ENCODE measurements at regions not wholly inside any gene's neighbourhood (a gene's known extent, or its start where the extent isn't known, plus 50 kb on each side); places are given as distances from the start of the nearest gene placed in this dataset.

- Histone ChIP-seq H3K4me1 (ENCODE audit: insufficient read depth, insufficient read length) (no peaks in the 10 kb centered on the region), H3K4me3 (ENCODE audit: insufficient read length, low read depth) (no peak overlapping the region), H3K36me3 (ENCODE audit: insufficient read depth, insufficient read length, low read length) (no peaks in the 10 kb centered on the region), H3K9ac (ENCODE audit: insufficient read length, low read depth) (no peak overlapping the region), H3K9me3 (ENCODE audit: insufficient read depth, low read length) (peaks cover 20% of the 10 kb centered on the region), H3K27me3 (ENCODE audit: insufficient read depth, insufficient read length) (no peaks in the 10 kb centered on the region)
- TF ChIP-seq YY1 (IDR thresholded peaks at IDR 0.05; ENCODE audit: insufficient read depth, insufficient read length) (no peak), SUZ12 (IDR thresholded peaks at IDR 0.05; ENCODE audit: extremely low read depth, insufficient read depth, insufficient read length) (no peak), ZNF274 (IDR thresholded peaks at IDR 0.05; ENCODE audit: low read depth, low read length) (no peak)
- no peak for DNase-seq (ENCODE audit: low read depth, low spot score)
Measured at GRCh38 chr14:28468191-28469151, 298.1 kb upstream of the FOXG1 start.

DNA sequence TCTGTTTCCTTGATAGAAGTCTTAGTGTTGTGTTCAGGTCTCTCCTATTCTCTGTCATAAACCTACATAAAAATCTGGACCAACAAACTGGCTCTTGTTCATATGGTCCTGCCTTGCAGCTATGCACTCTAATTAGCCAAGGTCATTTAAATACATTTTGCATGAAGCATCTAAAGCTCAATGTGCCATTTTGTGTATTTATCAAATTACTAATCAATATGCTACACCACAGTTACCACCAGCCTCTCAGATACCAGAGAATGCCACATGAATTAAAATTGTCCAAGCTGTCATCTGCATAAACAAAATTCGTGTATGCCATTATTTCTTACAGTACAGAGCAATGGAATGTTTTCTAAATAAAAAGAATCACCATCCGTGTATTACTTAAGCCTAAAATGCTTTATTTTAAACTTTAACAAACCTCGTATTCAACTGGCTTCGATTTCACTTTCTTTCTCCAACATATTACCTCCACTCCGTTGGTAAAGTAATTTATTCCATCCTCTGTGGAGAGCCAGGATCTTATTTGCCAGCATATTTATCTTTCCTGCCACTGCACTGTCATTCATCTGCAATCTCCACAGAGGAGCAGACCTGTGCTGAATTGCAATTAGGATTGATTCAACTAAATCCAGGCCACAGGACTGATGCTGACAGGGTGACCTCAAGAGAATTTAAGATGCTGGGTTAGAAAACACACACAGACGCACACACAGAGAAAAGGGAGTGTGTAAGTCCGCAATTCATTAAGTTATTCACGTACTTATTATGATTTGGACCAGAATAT is 284.1 kb upstream of the FOXG1 start:
- H3K4me3 ChIP-seq (ENCODE audit: insufficient read length, low read depth), result no peak overlapping the region
- no peaks in the 10 kb centered on the region for H3K9me3 ChIP-seq (ENCODE audit: insufficient read depth, low read length)
- H3K36me3 ChIP-seq (ENCODE audit: insufficient read depth, insufficient read length, low read length), result no peaks in the 10 kb centered on the region
- no peak for DNase-seq (ENCODE audit: low read depth, low spot score)
- no peak overlapping the region for H3K9ac ChIP-seq (ENCODE audit: insufficient read length, low read depth)
- H3K27me3 ChIP-seq (ENCODE audit: insufficient read depth, insufficient read length), result no peaks in the 10 kb centered on the region
- no peak for TF ChIP-seq SUZ12 (IDR thresholded peaks at IDR 0.05; ENCODE audit: extremely low read depth, insufficient read depth, insufficient read length)
- no peak for TF ChIP-seq ZNF274 (IDR thresholded peaks at IDR 0.05; ENCODE audit: low read depth, low read length)
- TF ChIP-seq YY1 (IDR thresholded peaks at IDR 0.05; ENCODE audit: insufficient read depth, insufficient read length), result no peak
- no peaks in the 10 kb centered on the region for H3K4me1 ChIP-seq (ENCODE audit: insufficient read depth, insufficient read length)

- H3K4me3 ChIP-seq (ENCODE audit: insufficient read length, low read depth), result no peak overlapping the region
- H3K9me3 ChIP-seq (ENCODE audit: insufficient read depth, low read length), result no peaks in the 10 kb centered on the region
- no peak overlapping the region for H3K9ac ChIP-seq (ENCODE audit: insufficient read length, low read depth)
- H3K4me1 ChIP-seq (ENCODE audit: insufficient read depth, insufficient read length), result no peaks in the 10 kb centered on the region
- TF ChIP-seq SUZ12 (IDR thresholded peaks at IDR 0.05; ENCODE audit: extremely low read depth, insufficient read depth, insufficient read length), result no peak
- TF ChIP-seq ZNF274 (IDR thresholded peaks at IDR 0.05; ENCODE audit: low read depth, low read length), result no peak
- TF ChIP-seq YY1 (IDR thresholded peaks at IDR 0.05; ENCODE audit: insufficient read depth, insufficient read length), result no peak
- no peaks in the 10 kb centered on the region for H3K36me3 ChIP-seq (ENCODE audit: insufficient read depth, insufficient read length, low read length)
- no peaks in the 10 kb centered on the region for H3K27me3 ChIP-seq (ENCODE audit: insufficient read depth, insufficient read length)
- no peak for DNase-seq (ENCODE audit: low read depth, low spot score)
Measured at GRCh38 chr14:28483506-28483905, 283.1 kb upstream of the FOXG1 start.

DNA sequence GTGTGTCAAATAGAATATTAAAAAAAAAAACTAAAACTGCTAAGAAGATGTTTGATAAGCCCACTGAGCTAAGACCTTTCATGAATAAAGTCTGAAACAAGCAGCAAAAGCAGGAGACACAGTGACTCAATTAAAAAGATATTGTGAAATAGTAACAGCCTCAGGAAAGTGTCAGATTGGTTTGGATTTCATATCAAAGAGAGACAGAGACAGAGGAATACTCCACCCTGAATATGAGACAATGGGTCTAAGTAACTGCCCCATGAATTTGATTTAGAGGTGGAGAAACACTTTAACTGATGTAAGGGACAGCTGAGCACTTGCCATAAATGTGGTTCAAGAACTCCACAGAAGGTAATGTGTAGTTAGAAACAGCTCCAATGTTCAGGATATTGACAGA is 277.9 kb upstream of the FOXG1 start:
- TF ChIP-seq SUZ12 (IDR thresholded peaks at IDR 0.05; ENCODE audit: extremely low read depth, insufficient read depth, insufficient read length), result no peak
- no peak for TF ChIP-seq YY1 (IDR thresholded peaks at IDR 0.05; ENCODE audit: insufficient read depth, insufficient read length)
- TF ChIP-seq ZNF274 (IDR thresholded peaks at IDR 0.05; ENCODE audit: low read depth, low read length), result no peak
- no peak for DNase-seq (ENCODE audit: low read depth, low spot score)
- Histone ChIP-seq H3K27me3 (ENCODE audit: insufficient read depth, insufficient read length) (no peaks in the 10 kb centered on the region), H3K9ac (ENCODE audit: insufficient read length, low read depth) (no peak overlapping the region), H3K9me3 (ENCODE audit: insufficient read depth, low read length) (no peaks in the 10 kb centered on the region), H3K4me3 (ENCODE audit: insufficient read length, low read depth) (no peak overlapping the region), H3K4me1 (ENCODE audit: insufficient read depth, insufficient read length) (no peaks in the 10 kb centered on the region), H3K36me3 (ENCODE audit: insufficient read depth, insufficient read length, low read length) (no peaks in the 10 kb centered on the region)

DNA sequence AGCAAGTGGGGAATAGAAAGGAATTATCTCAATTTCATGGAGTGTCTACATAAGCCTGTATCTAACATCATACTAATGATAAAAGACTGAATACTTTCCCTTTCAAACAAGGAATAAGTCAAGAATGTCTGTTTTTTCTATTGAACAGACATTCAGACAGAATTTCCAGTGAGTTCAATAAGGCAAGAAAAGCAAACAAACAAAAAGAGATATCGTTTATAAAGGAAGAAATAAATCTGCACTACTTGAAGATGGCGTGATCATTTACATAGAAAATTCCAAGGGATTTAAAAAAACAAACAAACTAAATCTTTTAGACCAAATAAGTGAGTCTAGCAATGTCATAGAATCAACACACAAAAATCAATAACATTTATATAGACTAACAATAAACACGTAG is 273.1 kb upstream of the FOXG1 start:
- TF ChIP-seq YY1 (IDR thresholded peaks at IDR 0.05; ENCODE audit: insufficient read depth, insufficient read length), result no peak
- TF ChIP-seq ZNF274 (IDR thresholded peaks at IDR 0.05; ENCODE audit: low read depth, low read length), result no peak
- TF ChIP-seq SUZ12 (IDR thresholded peaks at IDR 0.05; ENCODE audit: extremely low read depth, insufficient read depth, insufficient read length), result no peak
- Histone ChIP-seq H3K27me3 (ENCODE audit: insufficient read depth, insufficient read length) (no peaks in the 10 kb centered on the region), H3K9ac (ENCODE audit: insufficient read length, low read depth) (no peak overlapping the region), H3K4me1 (ENCODE audit: insufficient read depth, insufficient read length) (no peaks in the 10 kb centered on the region), H3K4me3 (ENCODE audit: insufficient read length, low read depth) (no peak overlapping the region), H3K9me3 (ENCODE audit: insufficient read depth, low read length) (no peaks in the 10 kb centered on the region), H3K36me3 (ENCODE audit: insufficient read depth, insufficient read length, low read length) (no peaks in the 10 kb centered on the region)
- no peak for DNase-seq (ENCODE audit: low read depth, low spot score)

- Histone ChIP-seq H3K9me3 (ENCODE audit: insufficient read depth, low read length) (no peaks in the 10 kb centered on the region), H3K36me3 (ENCODE audit: insufficient read depth, insufficient read length, low read length) (no peaks in the 10 kb centered on the region)
Measured at GRCh38 chr14:28494196-28494595, 272.4 kb upstream of the FOXG1 start.

DNA sequence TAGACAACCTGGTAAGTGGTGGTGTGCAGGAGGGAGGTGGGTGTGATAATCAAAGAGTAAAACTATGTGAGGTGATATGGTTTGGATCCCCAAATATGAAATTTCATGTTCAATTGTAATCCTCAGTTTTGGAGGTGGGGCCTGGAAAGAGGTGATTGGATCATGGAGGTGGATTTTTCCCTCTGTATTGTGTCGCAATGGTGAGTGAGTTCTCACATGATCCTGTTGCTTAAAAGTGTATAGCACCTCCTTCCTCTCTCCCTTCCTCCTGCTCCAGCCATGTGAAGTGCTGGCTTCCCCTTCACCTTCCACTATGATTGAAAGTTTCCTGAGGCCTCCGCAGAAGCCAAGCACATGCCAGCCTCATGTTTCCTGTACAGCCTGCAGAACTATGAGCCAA is 270.2 kb upstream of the FOXG1 start:
- Histone ChIP-seq H3K4me3 (ENCODE audit: insufficient read length, low read depth) (no peak overlapping the region), H3K36me3 (ENCODE audit: insufficient read depth, insufficient read length, low read length) (no peaks in the 10 kb centered on the region), H3K9me3 (ENCODE audit: insufficient read depth, low read length) (no peaks in the 10 kb centered on the region), H3K9ac (ENCODE audit: insufficient read length, low read depth) (no peak overlapping the region), H3K27me3 (ENCODE audit: insufficient read depth, insufficient read length) (no peaks in the 10 kb centered on the region), H3K4me1 (ENCODE audit: insufficient read depth, insufficient read length) (no peaks in the 10 kb centered on the region)
- TF ChIP-seq YY1 (IDR thresholded peaks at IDR 0.05; ENCODE audit: insufficient read depth, insufficient read length), result no peak
- no peak for TF ChIP-seq SUZ12 (IDR thresholded peaks at IDR 0.05; ENCODE audit: extremely low read depth, insufficient read depth, insufficient read length)
- no peak for TF ChIP-seq ZNF274 (IDR thresholded peaks at IDR 0.05; ENCODE audit: low read depth, low read length)
- DNase-seq (ENCODE audit: low read depth, low spot score), result no peak

More at GRCh38 chr14:28494196-28494595, 272.4 kb upstream of the FOXG1 start:
- H3K4me1 ChIP-seq (ENCODE audit: insufficient read depth, insufficient read length), result no peaks in the 10 kb centered on the region
- H3K9ac ChIP-seq (ENCODE audit: insufficient read length, low read depth), result no peak overlapping the region
- no peaks in the 10 kb centered on the region for H3K27me3 ChIP-seq (ENCODE audit: insufficient read depth, insufficient read length)
- TF ChIP-seq SUZ12 (IDR thresholded peaks at IDR 0.05; ENCODE audit: extremely low read depth, insufficient read depth, insufficient read length) (no peak), ZNF274 (IDR thresholded peaks at IDR 0.05; ENCODE audit: low read depth, low read length) (no peak), YY1 (IDR thresholded peaks at IDR 0.05; ENCODE audit: insufficient read depth, insufficient read length) (no peak)
- DNase-seq (ENCODE audit: low read depth, low spot score), result no peak
- H3K4me3 ChIP-seq (ENCODE audit: insufficient read length, low read depth), result no peak overlapping the region
